ENCODE measurements at regions not wholly inside any gene's neighbourhood (a gene's known extent, or its start where the extent isn't known, plus 50 kb on each side); places are given as distances from the start of the nearest gene placed in this dataset.

DNA sequence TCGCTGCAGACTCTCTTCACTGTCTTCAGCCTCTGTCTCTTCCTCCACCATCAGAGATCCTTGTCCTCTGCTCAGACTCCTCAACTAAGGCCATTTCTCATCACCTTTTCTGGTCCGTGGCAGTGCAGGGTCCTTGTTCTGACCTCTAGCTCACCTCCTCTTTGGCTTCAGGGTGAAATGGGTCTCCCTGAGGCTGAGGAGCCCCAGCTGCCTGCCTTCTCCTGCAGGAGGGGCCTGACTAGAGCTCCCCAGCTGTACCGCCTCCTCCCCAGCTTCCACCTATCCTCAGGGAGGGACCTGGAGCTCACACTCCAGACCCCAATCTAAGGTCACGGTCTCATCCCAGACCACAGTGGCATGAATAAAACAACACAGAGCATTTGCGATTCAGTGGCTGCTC, 203.0 kb downstream of the TRIM29 start:
- Histone ChIP-seq H3K27me3 (ENCODE audit: control insufficient read depth, insufficient read depth, low read length) (no peaks in the 10 kb centered on the region), H3K4me3 (ENCODE audit: insufficient read depth, low read depth, low read length) (no peak overlapping the region), H3K36me3 (replicated peaks; ENCODE audit: control insufficient read depth, insufficient read depth, low read length) (no peaks in the 10 kb centered on the region)
- no peak for DNase-seq

DNA sequence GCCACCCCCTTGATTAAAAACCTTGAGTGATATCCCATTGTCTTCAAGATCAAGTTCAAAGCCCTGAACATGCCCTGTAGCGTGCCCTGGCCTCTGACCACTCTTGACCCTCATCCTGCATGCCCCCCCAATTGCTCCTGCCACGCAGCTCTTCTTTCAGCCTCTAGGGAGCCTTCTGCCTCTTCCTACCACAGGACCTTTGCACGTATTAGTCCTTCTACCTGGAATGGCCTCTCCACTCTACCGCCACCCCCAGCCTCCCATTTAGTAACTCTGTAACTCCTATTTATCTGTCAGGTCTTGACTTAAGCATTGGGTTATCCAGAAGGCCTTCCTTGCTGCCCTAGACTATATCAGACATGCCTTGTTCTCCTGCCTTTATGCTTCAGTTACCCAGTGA, 203.6 kb downstream of the TRIM29 start:
- Histone ChIP-seq H3K36me3 (replicated peaks; ENCODE audit: control insufficient read depth, insufficient read depth, low read length) (no peaks in the 10 kb centered on the region), H3K4me3 (ENCODE audit: insufficient read depth, low read depth, low read length) (no peak overlapping the region), H3K27me3 (ENCODE audit: control insufficient read depth, insufficient read depth, low read length) (no peaks in the 10 kb centered on the region)
- no peak for DNase-seq

DNA sequence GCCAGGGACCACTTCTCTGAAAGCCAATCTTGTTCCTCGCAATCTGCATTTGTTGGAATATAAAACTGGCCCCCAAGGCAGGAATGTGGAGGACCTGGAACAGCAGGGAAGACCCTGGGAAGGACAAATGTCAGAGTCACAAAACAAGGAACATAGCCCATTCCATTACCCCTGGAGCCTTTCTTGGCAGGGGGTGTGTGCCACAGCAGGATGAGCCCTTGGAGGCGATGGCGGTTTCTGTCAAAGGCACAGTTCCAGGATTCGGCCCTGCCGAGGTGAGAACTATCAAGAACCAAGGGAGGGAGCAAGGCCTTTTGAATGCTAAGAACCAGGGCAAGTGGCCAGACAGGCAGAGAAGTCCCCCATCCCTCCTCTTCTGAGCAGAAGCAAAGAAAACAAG, 204.3 kb downstream of the TRIM29 start:
- no peaks in the 10 kb centered on the region for H3K27me3 ChIP-seq (ENCODE audit: control insufficient read depth, insufficient read depth, low read length)
- H3K4me3 ChIP-seq (ENCODE audit: insufficient read depth, low read depth, low read length), result no peak overlapping the region
- DNase-seq, result no peak
- no peaks in the 10 kb centered on the region for H3K36me3 ChIP-seq (replicated peaks; ENCODE audit: control insufficient read depth, insufficient read depth, low read length)

DNA sequence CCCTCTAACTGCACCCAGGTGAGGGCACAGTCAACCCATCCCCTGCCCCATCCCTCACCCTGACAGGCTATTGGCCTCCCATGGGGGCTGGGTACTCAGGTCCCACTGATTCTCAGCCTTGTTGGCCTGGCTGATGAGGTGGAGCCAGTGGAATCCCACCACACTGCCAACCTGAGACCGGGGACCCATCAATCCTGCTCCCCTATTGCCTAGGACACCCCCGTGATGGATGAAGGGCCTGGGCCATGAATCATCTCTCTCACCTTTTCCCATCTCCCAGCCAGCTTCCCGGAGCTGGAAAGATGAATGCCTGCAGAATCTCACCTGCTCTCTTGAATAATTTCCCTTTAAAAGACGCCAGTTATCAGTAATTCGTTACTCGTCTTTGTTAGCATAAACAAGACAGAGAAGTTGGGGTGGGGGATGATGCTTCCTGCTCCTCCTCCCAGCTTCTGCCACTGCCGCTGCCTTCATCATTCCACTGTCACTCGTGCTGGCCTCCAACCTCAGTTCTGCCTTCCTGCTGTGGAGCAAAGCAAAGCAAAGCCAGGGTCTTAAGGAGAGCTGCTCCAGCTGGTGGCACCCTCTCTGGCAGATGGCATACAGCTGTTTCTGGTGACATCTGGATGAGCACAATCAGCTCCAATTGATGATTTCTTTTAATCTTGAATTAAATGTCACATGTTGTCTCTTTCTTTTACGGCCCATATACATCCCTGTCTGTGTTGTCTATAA, 204.0 kb upstream of the NECTIN1 start:
- H3K4me3 ChIP-seq (ENCODE audit: insufficient read depth, low read depth, low read length), result no peak overlapping the region
- no peaks in the 10 kb centered on the region for H3K27me3 ChIP-seq (ENCODE audit: control insufficient read depth, insufficient read depth, low read length)
- H3K36me3 ChIP-seq (replicated peaks; ENCODE audit: control insufficient read depth, insufficient read depth, low read length), result no peaks in the 10 kb centered on the region
- no peak for DNase-seq

DNA sequence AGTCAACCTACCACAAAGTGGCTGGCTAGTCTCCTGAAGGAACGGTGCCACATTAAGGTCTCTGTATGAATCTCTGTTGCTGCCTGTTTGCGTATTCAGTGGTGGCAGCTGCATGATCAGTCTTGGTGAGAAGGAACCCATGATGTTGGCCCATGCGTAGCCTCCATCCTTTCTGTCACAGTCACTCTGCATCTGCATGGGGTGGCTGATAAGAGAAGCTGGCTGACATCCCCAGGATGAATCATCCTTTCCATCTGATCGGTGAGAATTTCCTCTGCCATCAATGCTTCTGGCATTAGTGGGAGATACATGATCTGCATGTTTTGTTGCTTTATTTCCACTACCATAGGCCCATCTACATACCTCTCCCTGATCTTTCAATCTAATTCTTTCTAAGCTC, 199.0 kb upstream of the NECTIN1 start:
- Histone ChIP-seq H3K4me3 (ENCODE audit: insufficient read depth, low read depth, low read length) (no peak overlapping the region), H3K36me3 (replicated peaks; ENCODE audit: control insufficient read depth, insufficient read depth, low read length) (no peaks in the 10 kb centered on the region), H3K27me3 (ENCODE audit: control insufficient read depth, insufficient read depth, low read length) (no peaks in the 10 kb centered on the region)
- DNase-seq, result no peak

DNA sequence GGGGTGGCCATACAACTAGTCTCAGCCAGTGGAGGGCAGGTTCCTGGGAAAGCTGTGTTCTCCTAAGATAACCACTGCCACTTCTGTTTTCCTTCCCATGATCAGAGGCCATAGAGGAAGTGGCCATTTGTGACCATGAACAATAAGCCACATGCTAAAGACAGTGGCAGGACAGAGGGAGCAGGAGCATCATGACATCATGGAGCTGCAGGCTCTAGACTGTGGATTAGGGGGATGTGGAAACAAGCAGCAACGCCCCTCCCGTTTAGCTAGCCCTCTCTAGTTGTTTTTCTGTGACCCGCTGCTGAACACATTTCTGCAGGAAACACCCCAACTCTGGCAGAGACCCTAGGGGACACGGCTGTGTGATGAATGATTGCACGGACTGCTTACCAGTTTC, 195.0 kb upstream of the NECTIN1 start:
- Histone ChIP-seq H3K27me3 (ENCODE audit: control insufficient read depth, insufficient read depth, low read length) (peaks cover 1% of the 10 kb centered on the region; the same call in 1 of the 2 replicates), H3K36me3 (replicated peaks; ENCODE audit: control insufficient read depth, insufficient read depth, low read length) (no peaks in the 10 kb centered on the region)
- DNase-seq, result no peak

DNA sequence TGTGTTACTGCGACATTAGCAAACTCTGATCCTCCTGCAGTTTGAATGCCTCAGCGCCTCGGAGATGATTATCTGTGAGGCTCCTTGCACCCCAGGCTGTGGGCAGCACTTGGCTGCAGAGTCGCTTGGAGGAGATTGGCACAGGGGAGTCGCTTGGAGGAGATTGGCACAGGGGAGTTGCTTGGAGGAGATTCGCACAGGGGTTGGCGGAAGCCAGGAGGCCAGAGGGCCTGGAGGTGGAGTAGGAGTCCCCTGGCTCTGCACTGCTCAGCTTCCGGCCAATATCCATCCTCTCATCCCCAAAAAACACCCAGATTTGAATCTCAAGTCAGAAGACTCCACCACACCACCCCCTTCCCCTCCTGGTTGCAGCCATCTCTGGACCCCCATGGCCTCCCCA, 192.6 kb upstream of the NECTIN1 start:
- no peak for DNase-seq
- Histone ChIP-seq H3K4me3 (ENCODE audit: insufficient read depth, low read depth, low read length) (no peak overlapping the region), H3K36me3 (replicated peaks; ENCODE audit: control insufficient read depth, insufficient read depth, low read length) (no peaks in the 10 kb centered on the region), H3K27me3 (ENCODE audit: control insufficient read depth, insufficient read depth, low read length) (peaks cover 1% of the 10 kb centered on the region; the same call in 1 of the 2 replicates)

More for the DNA sequence above, 195.0 kb upstream of the NECTIN1 start:
- no peak overlapping the region for H3K4me3 ChIP-seq (ENCODE audit: insufficient read depth, low read depth, low read length)

DNA sequence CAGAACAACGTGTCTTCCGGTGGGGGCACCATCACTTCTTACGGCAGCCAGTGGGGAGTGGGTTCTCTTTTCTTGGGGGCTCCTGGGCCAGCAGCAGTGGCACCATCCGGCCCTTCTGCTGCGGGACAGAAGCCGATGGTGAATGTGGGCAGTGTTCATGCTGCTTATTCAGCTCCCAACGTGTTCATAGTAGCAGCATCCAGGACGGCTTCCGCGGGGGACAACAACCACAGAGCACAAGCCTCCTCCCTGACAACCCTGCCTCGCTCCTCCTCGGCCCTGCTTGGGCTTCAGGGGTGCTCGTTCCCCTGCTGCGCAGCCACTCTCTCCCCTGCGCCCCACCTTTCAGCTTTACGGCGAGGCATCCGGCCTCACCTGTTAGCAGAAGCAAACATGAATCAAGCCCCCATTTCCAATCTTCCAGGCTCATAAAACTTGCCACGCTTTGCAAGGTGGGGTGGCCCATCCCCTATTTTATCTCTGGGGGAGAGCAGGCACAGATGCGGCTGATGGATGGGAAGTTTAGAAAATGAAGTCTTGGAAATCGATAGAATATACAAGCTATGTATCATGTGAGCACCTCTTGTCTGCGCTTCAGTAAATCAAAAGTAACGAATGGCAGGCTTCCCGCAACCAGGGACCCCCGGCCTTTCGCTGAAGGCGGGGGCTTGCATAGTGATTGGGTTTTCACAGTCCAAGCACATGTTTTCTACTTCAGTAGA, 191.8 kb upstream of the NECTIN1 start:
- Histone ChIP-seq H3K27me3 (ENCODE audit: control insufficient read depth, insufficient read depth, low read length) (peaks cover 1% of the 10 kb centered on the region; the same call in 1 of the 2 replicates), H3K36me3 (replicated peaks; ENCODE audit: control insufficient read depth, insufficient read depth, low read length) (no peaks in the 10 kb centered on the region), H3K4me3 (ENCODE audit: insufficient read depth, low read depth, low read length) (no peak overlapping the region)
- DNase-seq, result no peak

DNA sequence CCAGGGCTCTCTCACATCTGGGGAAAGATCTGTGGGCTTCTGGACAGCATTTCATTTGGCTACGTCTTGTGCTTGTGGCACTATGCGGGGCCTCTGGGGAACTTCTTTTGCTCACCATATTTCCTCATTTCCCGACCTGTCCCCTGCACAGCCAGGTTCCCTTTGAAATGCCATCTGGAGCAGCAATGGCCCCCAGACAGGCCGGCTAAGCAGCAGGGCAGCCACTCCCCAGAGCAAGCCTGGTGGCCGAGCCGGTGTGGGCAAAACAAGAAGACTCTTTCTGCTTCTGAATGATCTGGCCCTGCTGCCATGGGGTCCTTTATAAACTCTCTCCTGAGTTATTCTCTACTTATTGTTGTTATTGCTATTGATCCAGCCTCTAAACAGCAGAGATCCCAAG, 190.7 kb upstream of the NECTIN1 start:
- DNase-seq, result no peak
- no peak overlapping the region for H3K4me3 ChIP-seq (ENCODE audit: insufficient read depth, low read depth, low read length)
- H3K36me3 ChIP-seq (replicated peaks; ENCODE audit: control insufficient read depth, insufficient read depth, low read length), result no peaks in the 10 kb centered on the region
- H3K27me3 ChIP-seq (ENCODE audit: control insufficient read depth, insufficient read depth, low read length), result peaks cover 1% of the 10 kb centered on the region; the same call in 1 of the 2 replicates

DNA sequence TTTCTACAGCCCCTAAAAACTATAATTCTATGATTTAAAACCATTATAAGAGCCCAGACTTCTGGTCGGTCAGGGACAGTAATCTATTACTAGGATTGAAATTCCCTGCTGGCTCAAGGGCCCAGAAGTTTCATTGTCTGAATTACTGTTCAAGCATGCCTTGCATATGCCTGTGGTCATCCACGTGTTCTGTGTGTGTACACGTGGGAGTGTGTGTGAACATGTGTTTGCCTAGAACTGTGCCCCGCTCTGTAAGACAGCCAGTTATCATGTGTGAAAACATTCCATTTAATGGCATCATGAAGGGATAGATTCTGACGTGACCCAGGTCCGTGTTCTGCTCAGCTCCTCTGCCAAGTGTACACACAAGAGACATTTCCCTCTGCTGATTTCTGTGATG, 189.3 kb upstream of the NECTIN1 start:
- Histone ChIP-seq H3K27me3 (ENCODE audit: control insufficient read depth, insufficient read depth, low read length) (peaks cover 1% of the 10 kb centered on the region; the same call in 1 of the 2 replicates), H3K4me3 (ENCODE audit: insufficient read depth, low read depth, low read length) (no peak overlapping the region), H3K36me3 (replicated peaks; ENCODE audit: control insufficient read depth, insufficient read depth, low read length) (no peaks in the 10 kb centered on the region)
- no peak for DNase-seq

DNA sequence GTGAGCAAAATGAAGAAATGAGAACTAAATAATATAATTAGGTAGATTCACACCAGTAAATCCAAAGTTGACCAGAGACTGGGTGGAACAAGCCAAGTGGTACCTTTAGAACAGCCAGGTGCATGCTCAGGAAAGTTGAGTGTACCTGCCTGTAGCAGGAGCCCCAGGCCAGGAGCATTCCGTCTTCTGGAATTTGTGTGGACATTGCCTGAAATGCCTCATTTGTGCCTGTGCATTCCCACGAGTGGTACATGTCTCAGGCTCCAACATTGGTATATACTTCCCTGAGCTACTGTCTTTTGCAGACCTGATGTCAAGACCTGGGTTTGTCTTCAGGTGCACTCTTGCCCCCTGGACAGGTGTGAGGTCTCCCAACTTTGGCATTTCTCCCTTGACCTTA, 187.6 kb upstream of the NECTIN1 start:
- no peak for DNase-seq
- H3K36me3 ChIP-seq (replicated peaks; ENCODE audit: control insufficient read depth, insufficient read depth, low read length), result no peaks in the 10 kb centered on the region
- no peak overlapping the region for H3K4me3 ChIP-seq (ENCODE audit: insufficient read depth, low read depth, low read length)
- peaks cover under 1% of the 10 kb centered on the region; the same call in 1 of the 2 replicates for H3K27me3 ChIP-seq (ENCODE audit: control insufficient read depth, insufficient read depth, low read length)

DNA sequence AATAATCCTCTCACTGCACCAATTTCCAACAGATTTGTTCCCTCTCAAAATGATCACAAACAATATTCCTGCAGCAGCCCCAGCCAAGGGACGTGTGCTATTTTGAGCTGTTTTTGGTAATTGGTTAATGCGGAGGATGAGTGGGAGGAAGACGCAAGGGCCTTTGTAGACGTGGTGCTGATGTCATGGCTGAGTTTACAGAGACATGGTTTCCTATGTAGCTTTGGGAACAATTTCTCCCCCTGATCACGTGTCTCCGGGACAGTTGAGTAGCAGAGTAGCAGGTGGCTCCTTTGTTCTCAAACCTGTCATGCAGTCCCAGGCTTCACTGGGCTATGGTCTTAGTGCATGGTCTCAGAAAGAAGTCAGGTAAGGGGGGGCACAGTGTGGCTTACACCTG, 183.2 kb upstream of the NECTIN1 start:
- Histone ChIP-seq H3K4me3 (ENCODE audit: insufficient read depth, low read depth, low read length) (no peak overlapping the region), H3K36me3 (replicated peaks; ENCODE audit: control insufficient read depth, insufficient read depth, low read length) (no peaks in the 10 kb centered on the region), H3K27me3 (ENCODE audit: control insufficient read depth, insufficient read depth, low read length) (no peaks in the 10 kb centered on the region)
- DNase-seq, result no peak

DNA sequence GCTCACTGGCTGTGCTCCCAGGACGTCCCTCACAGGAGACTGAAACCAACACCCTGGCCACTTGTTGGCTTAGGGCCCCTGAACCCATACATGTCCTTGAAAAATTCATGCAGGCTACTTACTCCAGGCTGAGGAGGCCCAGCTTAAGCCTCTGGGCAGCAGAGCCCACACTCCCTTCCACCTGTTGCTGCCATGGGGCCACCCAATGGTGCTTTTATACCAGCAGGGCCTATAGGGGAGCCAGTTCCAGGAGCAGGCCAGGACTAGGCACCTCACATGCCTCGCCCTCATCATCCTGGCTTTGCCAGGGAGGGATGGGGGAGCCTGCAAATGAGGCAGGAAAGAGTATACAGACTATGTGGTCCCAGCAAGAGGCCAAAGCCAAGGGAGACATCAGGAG, 181.7 kb upstream of the NECTIN1 start:
- H3K4me3 ChIP-seq (ENCODE audit: insufficient read depth, low read depth, low read length), result no peak overlapping the region
- no peak for DNase-seq
- no peaks in the 10 kb centered on the region for H3K27me3 ChIP-seq (ENCODE audit: control insufficient read depth, insufficient read depth, low read length)
- no peaks in the 10 kb centered on the region for H3K36me3 ChIP-seq (replicated peaks; ENCODE audit: control insufficient read depth, insufficient read depth, low read length)

DNA sequence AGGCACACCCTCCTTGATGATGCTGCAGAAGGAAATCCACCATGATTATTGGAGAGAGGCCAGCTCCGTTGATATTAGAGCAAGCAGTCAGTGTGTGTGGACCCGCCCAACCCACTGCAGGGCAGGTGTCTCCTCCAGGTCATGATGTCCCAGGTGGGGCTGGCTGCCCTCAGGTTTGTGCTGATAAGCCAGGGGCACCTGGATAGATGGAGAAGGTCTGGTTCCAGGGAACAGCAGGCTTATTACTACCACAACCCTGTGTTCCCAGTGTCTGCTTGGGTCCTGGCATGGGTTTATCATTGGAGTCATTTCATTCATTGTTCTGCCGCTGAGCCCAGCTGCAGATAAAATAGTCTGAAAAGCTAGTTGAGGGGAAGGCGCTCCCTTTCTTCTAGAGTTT, 181.1 kb upstream of the NECTIN1 start:
- no peak for DNase-seq
- H3K4me3 ChIP-seq (ENCODE audit: insufficient read depth, low read depth, low read length), result no peak overlapping the region
- no peaks in the 10 kb centered on the region for H3K27me3 ChIP-seq (ENCODE audit: control insufficient read depth, insufficient read depth, low read length)
- H3K36me3 ChIP-seq (replicated peaks; ENCODE audit: control insufficient read depth, insufficient read depth, low read length), result no peaks in the 10 kb centered on the region

DNA sequence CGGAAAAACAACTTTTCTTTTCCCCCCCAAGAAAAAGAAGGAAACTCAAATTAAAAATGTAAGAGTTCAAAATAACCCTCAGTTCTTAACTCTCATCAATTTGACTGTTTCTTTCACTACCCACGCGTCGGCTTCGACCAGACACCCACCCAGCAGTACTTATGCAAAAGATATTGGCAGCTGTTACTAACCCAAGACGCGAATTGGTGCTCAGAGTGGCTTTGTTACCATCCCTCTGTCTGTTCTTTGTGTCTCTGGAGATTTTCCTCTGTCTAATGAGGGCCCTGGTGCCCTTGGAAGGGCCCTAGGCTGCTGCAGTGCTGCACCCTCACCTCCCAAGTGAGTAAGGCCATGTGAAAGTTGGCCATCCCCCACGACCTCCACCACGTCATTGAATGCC, 180.5 kb upstream of the NECTIN1 start:
- Histone ChIP-seq H3K27me3 (ENCODE audit: control insufficient read depth, insufficient read depth, low read length) (no peaks in the 10 kb centered on the region), H3K4me3 (ENCODE audit: insufficient read depth, low read depth, low read length) (no peak overlapping the region), H3K36me3 (replicated peaks; ENCODE audit: control insufficient read depth, insufficient read depth, low read length) (no peaks in the 10 kb centered on the region)
- DNase-seq, result no peak
